ENCODE measurements at regions not wholly inside any gene's neighbourhood (a gene's known extent, or its start where the extent isn't known, plus 50 kb on each side); places are given as distances from the start of the nearest gene placed in this dataset.

GRCh38 chr9:14011799-14012560, 302.0 kb downstream of the NFIB start:
- Histone ChIP-seq H3K27me3 (ENCODE audit: control insufficient read depth, insufficient read depth, low read length) (no peaks in the 10 kb centered on the region), H3K4me3 (ENCODE audit: low read depth, low read length) (no peak overlapping the region), H3K36me3 (ENCODE audit: control insufficient read depth, insufficient read depth, low read length) (no peaks in the 10 kb centered on the region)
- no peak for TF ChIP-seq CTCF (IDR thresholded peaks at IDR 0.05; ENCODE audit: insufficient read depth, low read length, poor library complexity, severe bottlenecking)
- no peak for DNase-seq (ENCODE audit: low read depth)

GRCh38 chr9:14007190-14007769, 306.7 kb downstream of the NFIB start:
- Histone ChIP-seq H3K4me3 (ENCODE audit: low read depth, low read length) (no peak overlapping the region), H3K36me3 (ENCODE audit: control insufficient read depth, insufficient read depth, low read length) (no peaks in the 10 kb centered on the region), H3K27me3 (ENCODE audit: control insufficient read depth, insufficient read depth, low read length) (no peaks in the 10 kb centered on the region)
- no peak for DNase-seq (ENCODE audit: low read depth)
- no peak for TF ChIP-seq CTCF (IDR thresholded peaks at IDR 0.05; ENCODE audit: insufficient read depth, low read length, poor library complexity, severe bottlenecking)

- TF ChIP-seq CTCF (IDR thresholded peaks at IDR 0.05; ENCODE audit: insufficient read depth, low read length, poor library complexity, severe bottlenecking): no peak
- Histone ChIP-seq H3K36me3 (ENCODE audit: control insufficient read depth, insufficient read depth, low read length) (no peaks in the 10 kb centered on the region), H3K4me3 (ENCODE audit: low read depth, low read length) (no peak overlapping the region), H3K27me3 (ENCODE audit: control insufficient read depth, insufficient read depth, low read length) (no peaks in the 10 kb centered on the region)
- DNase-seq (ENCODE audit: low read depth): no peak
These were observed 307.4 kb downstream of the NFIB start for GRCh38 chr9:14006386-14007187.

- H3K27me3 ChIP-seq (ENCODE audit: control insufficient read depth, insufficient read depth, low read length): no peaks in the 10 kb centered on the region
- no peak for TF ChIP-seq CTCF (IDR thresholded peaks at IDR 0.05; ENCODE audit: insufficient read depth, low read length, poor library complexity, severe bottlenecking)
- H3K4me3 ChIP-seq (ENCODE audit: low read depth, low read length): no peak overlapping the region
- no peaks in the 10 kb centered on the region for H3K36me3 ChIP-seq (ENCODE audit: control insufficient read depth, insufficient read depth, low read length)
- no peak for DNase-seq (ENCODE audit: low read depth)
These were observed 309.8 kb downstream of the NFIB start for GRCh38 chr9:14004110-14004509.

GRCh38 chr9:13994240-13994639, 319.7 kb downstream of the NFIB start:
- no peak overlapping the region for H3K4me3 ChIP-seq (ENCODE audit: low read depth, low read length)
- TF ChIP-seq CTCF (IDR thresholded peaks at IDR 0.05; ENCODE audit: insufficient read depth, low read length, poor library complexity, severe bottlenecking): no peak
- H3K27me3 ChIP-seq (ENCODE audit: control insufficient read depth, insufficient read depth, low read length): no peaks in the 10 kb centered on the region
- H3K36me3 ChIP-seq (ENCODE audit: control insufficient read depth, insufficient read depth, low read length): no peaks in the 10 kb centered on the region
- no peak for DNase-seq (ENCODE audit: low read depth)

All from kidney epithelial cell (primary cell).